LNCaP clone FGC (cell line): ENCODE measurements at regions not wholly inside any gene's neighbourhood (a gene's known extent, or its start where the extent isn't known, plus 50 kb on each side); places are given as distances from the start of the nearest gene placed in this dataset.
"Not testable (repeated sequence)": the region's sequence is repeated elsewhere in the genome, so short reads cannot be mapped to it uniquely, and the experiment has no call there.

Experiments
- DNase-seq: peaks from one replicate; pipeline ENCODE4 v3.0.0-alpha.2; 2011; ENCODE audit warnings: low read depth
- H3K4me3 ChIP-seq: 2 replicates; pipeline ENCODE4 v1.5.1; 2011; ENCODE audit warnings: mild to moderate bottlenecking, low read depth, low read length, control low read depth
- TF ChIP-seq, protein P1 (sequence below): IDR thresholded peaks from 2 replicates; pipeline ENCODE4 v1.5.1; 2012; ENCODE audit warnings: mild to moderate bottlenecking; ENCODE audit not compliant: control insufficient read depth, insufficient read depth; ENCODE audit errors: extremely low read depth

DNA sequence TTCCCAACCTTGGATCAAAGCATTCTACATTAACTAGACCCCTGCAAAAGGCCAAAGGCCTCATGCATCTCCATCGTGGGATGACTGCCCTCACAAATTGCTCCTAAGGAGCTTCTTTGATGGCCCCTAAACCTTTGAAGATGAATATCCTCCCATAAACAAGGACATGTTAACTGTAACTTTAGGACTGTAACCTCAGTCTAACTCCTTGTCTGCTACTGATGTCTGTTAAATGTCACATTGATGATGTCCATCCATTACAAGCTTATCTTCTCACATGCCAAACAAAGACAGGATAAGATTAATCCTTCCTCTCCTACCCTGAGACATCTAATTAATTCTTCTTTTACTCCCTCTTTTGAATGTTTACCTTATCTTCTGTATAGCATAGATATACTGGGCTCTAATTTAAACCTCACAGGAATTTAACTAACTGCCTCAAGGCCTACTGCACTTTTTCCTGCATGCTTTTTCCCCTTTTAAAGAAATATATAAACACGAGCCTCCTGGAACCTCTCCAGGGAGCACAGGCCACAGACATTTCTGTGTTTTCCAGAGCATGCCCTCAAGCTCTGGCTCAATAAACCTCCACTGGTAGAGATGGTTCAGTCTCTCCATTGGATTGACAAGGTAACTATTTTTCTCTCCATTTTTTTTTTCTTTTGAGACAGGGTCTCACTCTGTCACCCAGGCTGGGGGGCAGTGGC is 90.6 kb upstream of the SLC25A48 start:
- TF ChIP-seq, protein P1, sequence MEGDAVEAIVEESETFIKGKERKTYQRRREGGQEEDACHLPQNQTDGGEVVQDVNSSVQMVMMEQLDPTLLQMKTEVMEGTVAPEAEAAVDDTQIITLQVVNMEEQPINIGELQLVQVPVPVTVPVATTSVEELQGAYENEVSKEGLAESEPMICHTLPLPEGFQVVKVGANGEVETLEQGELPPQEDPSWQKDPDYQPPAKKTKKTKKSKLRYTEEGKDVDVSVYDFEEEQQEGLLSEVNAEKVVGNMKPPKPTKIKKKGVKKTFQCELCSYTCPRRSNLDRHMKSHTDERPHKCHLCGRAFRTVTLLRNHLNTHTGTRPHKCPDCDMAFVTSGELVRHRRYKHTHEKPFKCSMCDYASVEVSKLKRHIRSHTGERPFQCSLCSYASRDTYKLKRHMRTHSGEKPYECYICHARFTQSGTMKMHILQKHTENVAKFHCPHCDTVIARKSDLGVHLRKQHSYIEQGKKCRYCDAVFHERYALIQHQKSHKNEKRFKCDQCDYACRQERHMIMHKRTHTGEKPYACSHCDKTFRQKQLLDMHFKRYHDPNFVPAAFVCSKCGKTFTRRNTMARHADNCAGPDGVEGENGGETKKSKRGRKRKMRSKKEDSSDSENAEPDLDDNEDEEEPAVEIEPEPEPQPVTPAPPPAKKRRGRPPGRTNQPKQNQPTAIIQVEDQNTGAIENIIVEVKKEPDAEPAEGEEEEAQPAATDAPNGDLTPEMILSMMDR = no peak
- no peak for DNase-seq
- no peak overlapping the region for H3K4me3 ChIP-seq

DNA sequence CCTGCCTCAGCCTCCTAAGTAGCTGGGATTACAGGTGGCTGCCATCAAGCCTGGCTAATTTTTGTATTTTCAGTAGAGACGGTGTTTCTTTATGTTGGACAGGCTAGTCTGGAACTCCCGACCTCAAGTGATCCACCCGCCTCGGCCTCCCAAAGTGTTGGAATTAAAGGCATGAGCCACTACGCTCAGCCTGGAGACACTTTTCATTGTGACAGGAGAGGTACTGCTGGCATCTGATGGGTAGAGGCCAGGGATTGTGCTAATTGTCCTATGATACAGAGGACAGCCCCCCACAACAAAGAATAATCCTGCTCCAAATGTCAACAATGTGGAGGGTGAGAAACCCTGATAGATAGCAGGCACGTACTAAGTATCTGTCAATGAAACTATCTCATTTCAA is 91.3 kb upstream of the SLC25A48 start:
- H3K4me3 ChIP-seq = no peak overlapping the region
- TF ChIP-seq, protein P1 = no peak
- no peak for DNase-seq

DNA sequence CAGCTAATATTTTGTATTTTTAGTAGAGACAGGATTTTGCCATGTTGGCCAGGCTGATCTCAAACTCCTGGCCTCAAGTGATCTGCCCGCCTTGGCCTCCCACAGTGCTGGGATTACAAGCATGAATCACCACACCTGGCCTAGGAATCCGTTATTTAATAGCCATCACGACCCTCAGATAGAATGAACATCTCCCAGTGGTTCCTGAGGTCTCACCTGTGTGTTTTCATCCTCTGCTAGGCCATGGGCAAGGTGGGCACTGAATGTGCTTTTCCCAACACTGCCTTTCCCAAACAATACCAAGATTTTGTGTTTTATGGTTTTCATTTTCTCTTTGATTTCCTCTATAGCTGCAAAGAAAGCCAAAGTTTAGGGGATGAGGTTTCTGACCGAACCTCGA is 92.2 kb upstream of the SLC25A48 start:
- not testable (repeated sequence) for DNase-seq, H3K4me3 ChIP-seq

GRCh38 chr5:135741040-135741439 is 93.4 kb upstream of the SLC25A48 start:
- TF ChIP-seq, protein P1 = peak; percentile 15; the same call in 1 of the 2 replicates
- no peak for DNase-seq
- H3K4me3 ChIP-seq = no peak overlapping the region

DNA sequence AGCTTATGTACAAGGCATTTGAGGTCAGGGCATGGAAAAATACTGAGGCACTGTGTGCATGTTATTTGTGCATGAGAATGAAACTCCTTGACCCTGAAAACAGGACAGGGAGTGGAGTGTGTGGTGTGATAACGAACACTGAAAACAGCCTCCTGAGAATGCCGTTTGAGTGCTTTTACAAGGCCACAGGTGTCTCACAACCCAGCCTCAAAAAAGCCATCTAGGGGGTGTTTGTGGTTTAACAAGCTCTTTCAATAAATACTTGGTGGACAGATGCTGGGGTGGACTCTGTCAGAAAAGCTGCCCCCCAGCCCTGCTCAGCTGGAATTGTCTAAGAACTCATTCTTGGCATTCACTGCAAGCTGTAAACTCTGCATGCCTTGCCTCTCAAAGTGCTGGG is 94.0 kb upstream of the SLC25A48 start:
- TF ChIP-seq, protein P1 = no peak
- no peak for DNase-seq
- H3K4me3 ChIP-seq = no peak overlapping the region

DNA sequence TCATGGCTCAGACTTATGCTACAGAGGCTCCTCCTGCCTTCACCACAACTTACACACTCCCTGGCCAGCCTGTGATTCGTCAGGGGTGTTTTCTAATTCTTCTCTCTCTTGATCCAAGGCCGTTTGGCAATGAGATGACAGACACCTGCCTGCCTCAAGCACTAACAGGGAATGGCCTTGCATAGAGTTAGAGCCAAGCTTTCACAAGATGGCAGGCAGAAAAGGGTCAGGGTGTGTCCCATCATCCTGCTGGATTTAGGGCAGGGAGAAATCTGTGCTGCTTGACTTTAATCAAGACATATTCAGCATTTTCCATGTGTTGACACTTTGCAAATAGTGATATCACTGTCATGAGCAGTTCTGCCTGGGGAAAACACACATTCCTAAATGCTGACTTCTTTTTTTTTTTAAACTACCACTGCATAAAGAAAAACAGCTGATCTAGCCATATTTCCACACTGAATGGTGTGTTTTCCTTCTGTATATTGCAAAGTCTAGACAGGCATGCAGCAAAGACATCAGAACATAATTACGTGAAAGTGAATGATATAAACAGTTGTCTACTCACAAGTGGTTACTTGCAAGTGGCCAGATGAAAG is 95.0 kb upstream of the SLC25A48 start:
- no peak overlapping the region for H3K4me3 ChIP-seq
- no peak for DNase-seq
- TF ChIP-seq, protein P1 = no peak

- no peak for DNase-seq
- H3K4me3 ChIP-seq = no peak overlapping the region
- TF ChIP-seq, protein P1 = no peak
Measured at GRCh38 chr5:135738564-135738875, 95.9 kb upstream of the SLC25A48 start.
